IMR-90 (cell line): ENCODE measurements at regions not wholly inside any gene's neighbourhood (a gene's known extent, or its start where the extent isn't known, plus 50 kb on each side); places are given as distances from the start of the nearest gene placed in this dataset.

Experiments used
- ATAC-seq: fragments of 200-7000 bp; cut with Tn5 transposase; 2 replicates; pipeline ENCODE4 v1.9.1; 2020; ENCODE audit warnings: low read depth, mild to moderate bottlenecking, moderate library complexity
- BruUV-seq: library from RNA; stranded (reverse); fragments of 400-500 nt; replicated peaks from 2 replicates; lab custom pipeline; 2021; lab: Mats Ljungman, UMichigan
- CTCF ChIA-PET: fragments of 300-600 bp; formaldehyde crosslinking; extraction: SDS; loops from one replicate; lab custom pipeline; 2021; ENCODE audit warnings: antibody characterized with exemption; lab: Yijun Ruan, JAX
- POLR2A ChIA-PET: fragments of 300-600 bp; sonication (Branson Sonifier 250); formaldehyde crosslinking; loops from one replicate; lab custom pipeline; 2022; ENCODE audit warnings: antibody characterized with exemption; ENCODE audit not compliant: unreplicated experiment; lab: Charles Lee
- DNase-seq: peaks from one replicate; pipeline ENCODE4 v3.0.0; 2013
- H2AFZ ChIP-seq: replicated peaks from 2 replicates; pipeline ENCODE3; 2013; ENCODE audit warnings: low read length, mild to moderate bottlenecking; ENCODE audit not compliant: poor library complexity
- H2AK5ac ChIP-seq: 2 replicates; pipeline ENCODE4 v1.6.1; 2013; ENCODE audit warnings: low read depth, low read length, inconsistent platforms
- H2AK9ac ChIP-seq: replicated peaks from 2 replicates; pipeline ENCODE3; 2013; ENCODE audit warnings: mild to moderate bottlenecking, low read depth, low read length, moderate library complexity; ENCODE audit not compliant: poor library complexity
- H2BK120ac ChIP-seq: 2 replicates; pipeline ENCODE4 v1.6.1; 2013; ENCODE audit warnings: low read depth, low read length, inconsistent platforms
- H2BK15ac ChIP-seq: 3 replicates; pipeline ENCODE4 v1.6.1; 2013; ENCODE audit warnings: low read depth, low read length, inconsistent platforms
- H2BK20ac ChIP-seq: 2 replicates; pipeline ENCODE4 v1.6.1; 2013; ENCODE audit warnings: low read depth, mild to moderate bottlenecking, inconsistent platforms, low read length, moderate library complexity
- H2BK5ac ChIP-seq: 2 replicates; pipeline ENCODE4 v1.6.1; 2013; ENCODE audit warnings: mild to moderate bottlenecking, low read depth, low read length, inconsistent platforms; ENCODE audit not compliant: poor library complexity, severe bottlenecking
- H3K14ac ChIP-seq: replicated peaks from 2 replicates; pipeline ENCODE4 v1.6.1; 2013; ENCODE audit warnings: low read depth, low read length, inconsistent platforms
- H3K18ac ChIP-seq: 2 replicates; pipeline ENCODE4 v1.6.1; 2013; ENCODE audit warnings: low read depth, low read length, control low read depth
- H3K23ac ChIP-seq: 2 replicates; pipeline ENCODE4 v1.6.1; 2013; ENCODE audit warnings: low read depth, low read length, inconsistent platforms
- H3K27ac ChIP-seq: 2 replicates; pipeline ENCODE4 v1.5.1; 2013; ENCODE audit warnings: mild to moderate bottlenecking, control low read depth, low read length; ENCODE audit not compliant: insufficient read depth
- H3K27me3 ChIP-seq: 2 replicates; pipeline ENCODE4 v1.6.1; 2013; ENCODE audit warnings: low read length; ENCODE audit not compliant: control insufficient read depth, insufficient read depth
- H3K36me3 ChIP-seq: 2 replicates; pipeline ENCODE4 v1.6.1; 2013; ENCODE audit warnings: low read length, mixed read lengths; ENCODE audit not compliant: control insufficient read depth, insufficient read depth
- H3K4ac ChIP-seq: 2 replicates; pipeline ENCODE4 v1.6.1; 2013; ENCODE audit warnings: low read depth, low read length, inconsistent platforms
- H3K4me1 ChIP-seq: 2 replicates; pipeline ENCODE4 v1.6.1; 2013; ENCODE audit warnings: low read length, mixed read lengths; ENCODE audit not compliant: control insufficient read depth, insufficient read depth
- H3K4me2 ChIP-seq: 2 replicates; pipeline ENCODE4 v1.6.1; 2013; ENCODE audit warnings: low read depth, mild to moderate bottlenecking, control low read depth, low read length, moderate library complexity
- H3K4me3 ChIP-seq: 2 replicates; pipeline ENCODE4 v1.5.1; 2013; ENCODE audit warnings: low read depth, mild to moderate bottlenecking, control low read depth, low read length, moderate library complexity; ENCODE audit not compliant: insufficient read depth
- H3K56ac ChIP-seq: 2 replicates; pipeline ENCODE4 v1.6.1; 2013; ENCODE audit warnings: low read length, inconsistent platforms; ENCODE audit not compliant: insufficient read depth; ENCODE audit errors: extremely low read depth
- H3K79me1 ChIP-seq, 2 experiments: 2 replicates each; pipeline ENCODE4 v1.6.1; 2013; ENCODE audit warnings: low read length in 2 of 2, inconsistent platforms in 1 of 2, low read depth in 1 of 2
- H3K9ac ChIP-seq: 2 replicates; pipeline ENCODE4 v1.6.1; 2013; ENCODE audit warnings: low read depth, low read length, control low read depth
- H3K9me1 ChIP-seq: 2 replicates; pipeline ENCODE4 v1.6.1; 2013; ENCODE audit warnings: low read length, inconsistent platforms; ENCODE audit not compliant: insufficient read depth
- H3K9me3 ChIP-seq: 2 replicates; pipeline ENCODE4 v1.6.1; 2013; ENCODE audit warnings: low read length; ENCODE audit not compliant: control insufficient read depth, insufficient read depth
- H4K20me1 ChIP-seq: 2 replicates; pipeline ENCODE4 v1.6.1; 2013; ENCODE audit warnings: low read length, inconsistent platforms; ENCODE audit not compliant: insufficient read depth
- H4K5ac ChIP-seq: 2 replicates; pipeline ENCODE4 v1.6.1; 2013; ENCODE audit warnings: mild to moderate bottlenecking, low read depth, low read length, control low read depth
- H4K8ac ChIP-seq, 2 experiments: 2 replicates each; pipeline ENCODE4 v1.6.1; 2013; ENCODE audit warnings: low read depth in 2 of 2, low read length in 2 of 2, control low read depth in 1 of 2, inconsistent platforms in 1 of 2
- H4K91ac ChIP-seq: 2 replicates; pipeline ENCODE4 v1.6.1; 2013; ENCODE audit warnings: low read depth, low read length, inconsistent platforms; ENCODE audit not compliant: insufficient read depth
- BHLHE40 ChIP-seq: fragments of 150-350 bp; IDR thresholded peaks from 2 replicates; pipeline ENCODE4 v1.6.1; 2016; ENCODE audit warnings: mild to moderate bottlenecking, low read depth, low read length
- ELK1 ChIP-seq: fragments of 150-350 bp; IDR thresholded peaks from 2 replicates; pipeline ENCODE4 v1.6.1; 2016; ENCODE audit warnings: low read depth, mild to moderate bottlenecking, low read length, moderate library complexity, borderline replicate concordance
- FOS ChIP-seq: fragments of 150-350 bp; IDR thresholded peaks from 2 replicates; pipeline ENCODE4 v1.6.1; 2016; ENCODE audit warnings: low read depth, low read length
- MAFK ChIP-seq: IDR thresholded peaks from 2 replicates; pipeline ENCODE4 v1.6.1; 2012; ENCODE audit warnings: low read depth, low read length, improper control_type of control experiment
- POLR2A ChIP-seq: IDR thresholded peaks from 2 replicates; pipeline ENCODE4 v1.6.1; 2012; ENCODE audit warnings: mild to moderate bottlenecking, low read depth, low read length
- WGBS, 2 experiments: methylation state at CpG; one replicate each; pipeline versions ENCODE4 v1.1.5 to v1.1.7; 2013; ENCODE audit warnings: missing lambda C conversion rate in 2 of 2; ENCODE audit not compliant: insufficient read length in 1 of 2; ENCODE audit errors: extremely low coverage in 2 of 2; 5-methylcytosine and 5-hydroxymethylcytosine counted together
- dilution Hi-C: fragments of 300-500 bp; cut with HindIII; formaldehyde crosslinking; loops from one replicate; pipeline ENCODE4 v1.14.3; 2018; ENCODE audit warnings: low sequenced_read_pairs; ENCODE audit not compliant: unreplicated experiment
- in situ Hi-C: fragments of 300-500 bp; cut with MboI; formaldehyde crosslinking; loops from 3 replicates; pipeline ENCODE4 v1.14.3; 2019; ENCODE audit warnings: low sequenced_read_pairs, inconsistent platforms, mixed read lengths
- intact Hi-C: fragments of 100-400 bp; cut with micrococcal nuclease; formaldehyde crosslinking; loops from 2 replicates; pipeline ENCODE4 v1.10.0; 2022

DNA sequence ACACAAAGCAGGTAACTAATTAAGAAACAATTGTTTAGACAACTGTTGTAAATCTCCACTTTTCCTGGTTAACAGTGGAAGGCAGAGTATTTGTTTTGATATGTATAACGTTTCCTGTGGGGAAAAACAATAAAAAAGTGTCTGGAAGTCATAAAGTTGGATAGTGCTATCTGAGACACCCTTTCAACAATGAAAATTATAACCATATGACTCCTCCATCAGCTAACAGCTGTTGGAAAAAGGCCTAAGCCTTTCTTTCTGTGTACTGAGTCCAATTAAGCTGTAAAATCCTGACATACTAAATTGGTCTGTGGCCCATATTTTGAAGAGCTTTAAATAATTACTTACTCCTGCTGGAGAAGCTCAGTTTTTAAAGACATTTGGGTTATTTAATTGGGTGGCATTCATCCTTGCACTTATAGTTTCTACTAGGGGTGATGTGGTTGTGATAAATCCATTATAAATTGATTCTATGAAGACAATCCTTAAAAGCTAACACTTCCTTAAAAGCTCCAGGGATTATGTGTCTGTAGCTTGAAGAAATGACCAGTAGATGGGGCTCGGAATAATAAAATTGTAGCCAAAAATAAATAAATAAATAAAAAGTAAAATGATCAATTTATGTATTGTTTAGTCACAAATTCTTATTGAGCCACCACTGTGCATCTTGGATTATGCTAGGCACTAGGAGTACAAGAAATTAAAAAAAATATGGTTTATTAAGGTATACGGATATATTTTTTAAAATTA is 698.1 kb upstream of the NXPH2 start:
- H4K5ac ChIP-seq: no peak overlapping the region
- H3K18ac ChIP-seq: no peak overlapping the region
- no peaks in the 10 kb centered on the region for H3K9me1 ChIP-seq
- ChIA-PET POLR2A (interaction anchor here (0.6 kb wide), 1 partner anchor 79 kb away, joined by 7 read pairs; no protein-coding TSS in a partner anchor), CTCF (interaction anchor here (0.6 kb wide), 1 partner anchor 252 kb away, joined by 3 read pairs; no protein-coding TSS in a partner anchor)
- H3K27me3 ChIP-seq: no peaks in the 10 kb centered on the region
- H3K4me3 ChIP-seq: no peak overlapping the region
- H3K79me1 ChIP-seq: no peaks in the 10 kb centered on the region
- no peak overlapping the region for H2BK20ac ChIP-seq
- intact Hi-C loops: no loop called here
- H2AK5ac ChIP-seq: no peak overlapping the region
- H3K4me1 ChIP-seq: no peaks in the 10 kb centered on the region
- H3K4me2 ChIP-seq: no peak overlapping the region
- H2BK15ac ChIP-seq: no peak overlapping the region
- WGBS, 2 experiments: no CpG with 5 or more reads among the region's 3 CpGs
- H3K27ac ChIP-seq: no peak overlapping the region
- no peak overlapping the region for H3K9ac ChIP-seq
- peaks cover 9% of the 10 kb centered on the region for H3K9me3 ChIP-seq
- in situ Hi-C loops: no loop called here
- H3K14ac ChIP-seq: no peak overlapping the region
- no peak overlapping the region for H3K23ac ChIP-seq
- BruUV-seq: no TSS peak
- no peak overlapping the region for H3K56ac ChIP-seq
- no peak for DNase-seq
- H2BK5ac ChIP-seq: no peak overlapping the region
- H3K4ac ChIP-seq: no peak overlapping the region
- H2AFZ ChIP-seq: no peak overlapping the region
- no peak overlapping the region for H4K8ac ChIP-seq
- no peaks in the 10 kb centered on the region for H4K20me1 ChIP-seq
- H2AK9ac ChIP-seq: no peak overlapping the region
- no peak for ATAC-seq
- H4K91ac ChIP-seq: no peak overlapping the region
- H3K36me3 ChIP-seq: no peaks in the 10 kb centered on the region
- H2BK120ac ChIP-seq: no peak overlapping the region
- dilution Hi-C loops: no loop called here
- no peak for TF ChIP-seq POLR2A
- no peak for TF ChIP-seq ELK1
- TF ChIP-seq MAFK: no peak
- no peak for TF ChIP-seq FOS
- no peak for TF ChIP-seq BHLHE40
